Fibroblast of lung (primary cell): ENCODE measurements at regions not wholly inside any gene's neighbourhood (a gene's known extent, or its start where the extent isn't known, plus 50 kb on each side); places are given as distances from the start of the nearest gene placed in this dataset.
"Not testable (repeated sequence)": the region's sequence is repeated elsewhere in the genome, so short reads cannot be mapped to it uniquely, and the experiment has no call there.

Source experiments
- DNase-seq, 2 donors: peaks; one replicate each; pipeline versions ENCODE4 v3.0.0 to v3.0.0-alpha.2; 2010; ENCODE audit warnings: low read depth in 2 of 2
- H2AFZ ChIP-seq: 2 replicates; pipeline ENCODE4 v1.5.1; 2012; ENCODE audit warnings: low read length, control low read depth, inconsistent platforms
- H3K27ac ChIP-seq: 2 replicates; pipeline ENCODE4 v1.5.1; 2011; ENCODE audit warnings: low read length, control low read depth; ENCODE audit not compliant: insufficient read depth
- H3K27me3 ChIP-seq: 2 replicates; pipeline ENCODE4 v1.5.1; 2011; ENCODE audit warnings: mild to moderate bottlenecking, low read length; ENCODE audit not compliant: control insufficient read depth, insufficient read depth
- H3K36me3 ChIP-seq: 2 replicates; pipeline ENCODE4 v1.5.1; 2011; ENCODE audit warnings: low read length; ENCODE audit not compliant: control insufficient read depth, insufficient read depth
- H3K4me1 ChIP-seq: 2 replicates; pipeline ENCODE4 v1.5.1; 2011; ENCODE audit warnings: low read length; ENCODE audit not compliant: control insufficient read depth, insufficient read depth; ENCODE audit errors: extremely low read depth
- H3K4me2 ChIP-seq: 2 replicates; pipeline ENCODE4 v1.5.1; 2011; ENCODE audit warnings: low read length, control low read depth; ENCODE audit not compliant: insufficient read depth; ENCODE audit errors: extremely low read depth
- H3K4me3 ChIP-seq, 4 experiments: fragments of 200-600 bp in 1 of 4; sonication (generic) in 1 of 4; replicated peaks in 1 of 4; 2 replicates each; pipeline ENCODE4 v1.5.1; 2011 to 2016; ENCODE audit warnings: low read length in 4 of 4, low read depth in 3 of 4, mild to moderate bottlenecking in 3 of 4, control low read depth in 2 of 4, inconsistent platforms in 1 of 4, mixed read lengths in 1 of 4; ENCODE audit not compliant: insufficient read depth in 1 of 4; ENCODE audit errors: control extremely low read depth in 1 of 4
- H3K79me2 ChIP-seq: 2 replicates; pipeline ENCODE4 v1.5.1; 2012; ENCODE audit warnings: mild to moderate bottlenecking, low read length, inconsistent platforms; ENCODE audit not compliant: control insufficient read depth, insufficient read depth
- H3K9ac ChIP-seq: 2 replicates; pipeline ENCODE4 v1.5.1; 2011; ENCODE audit warnings: mild to moderate bottlenecking, low read length, control low read depth; ENCODE audit not compliant: insufficient read depth
- H3K9me3 ChIP-seq: 2 replicates; pipeline ENCODE4 v1.5.1; 2012; ENCODE audit warnings: low read depth, low read length; ENCODE audit not compliant: control insufficient read depth, insufficient read depth
- H4K20me1 ChIP-seq: 2 replicates; pipeline ENCODE4 v1.5.1; 2011; ENCODE audit warnings: low read length; ENCODE audit not compliant: control insufficient read depth, insufficient read depth; ENCODE audit errors: extremely low read depth

GRCh38 chr9:66785603-66786002 lies 114.9 kb upstream of the ZNF658 start:
- not testable (repeated sequence) for H3K9me3 ChIP-seq, H3K4me3 ChIP-seq, H3K27ac ChIP-seq, H3K4me1 ChIP-seq, H3K9ac ChIP-seq, H4K20me1 ChIP-seq, H3K4me2 ChIP-seq, H3K36me3 ChIP-seq, H3K79me2 ChIP-seq, H2AFZ ChIP-seq, DNase-seq, H3K27me3 ChIP-seq

- not testable (repeated sequence) for H3K4me3 ChIP-seq, H4K20me1 ChIP-seq, DNase-seq, H3K4me2 ChIP-seq, H3K79me2 ChIP-seq, H2AFZ ChIP-seq, H3K27me3 ChIP-seq, H3K9ac ChIP-seq, H3K9me3 ChIP-seq, H3K27ac ChIP-seq, H3K4me1 ChIP-seq, H3K36me3 ChIP-seq
Observed at GRCh38 chr9:66791092-66791750, 109.3 kb upstream of the ZNF658 start.

GRCh38 chr9:66794769-66795168 lies 105.8 kb upstream of the ZNF658 start:
- not testable (repeated sequence) for H3K9me3 ChIP-seq, H3K36me3 ChIP-seq, H3K4me3 ChIP-seq, H3K27me3 ChIP-seq, H2AFZ ChIP-seq, H3K4me1 ChIP-seq, H3K4me2 ChIP-seq, DNase-seq, H3K79me2 ChIP-seq, H3K9ac ChIP-seq, H3K27ac ChIP-seq, H4K20me1 ChIP-seq

GRCh38 chr9:66795723-66796503 lies 104.6 kb upstream of the ZNF658 start:
- H3K27me3 ChIP-seq, DNase-seq, H3K4me1 ChIP-seq, H3K36me3 ChIP-seq, H4K20me1 ChIP-seq, H3K9ac ChIP-seq, H3K27ac ChIP-seq, H3K4me3 ChIP-seq, H2AFZ ChIP-seq, H3K4me2 ChIP-seq, H3K9me3 ChIP-seq, H3K79me2 ChIP-seq: not testable (repeated sequence)

DNA sequence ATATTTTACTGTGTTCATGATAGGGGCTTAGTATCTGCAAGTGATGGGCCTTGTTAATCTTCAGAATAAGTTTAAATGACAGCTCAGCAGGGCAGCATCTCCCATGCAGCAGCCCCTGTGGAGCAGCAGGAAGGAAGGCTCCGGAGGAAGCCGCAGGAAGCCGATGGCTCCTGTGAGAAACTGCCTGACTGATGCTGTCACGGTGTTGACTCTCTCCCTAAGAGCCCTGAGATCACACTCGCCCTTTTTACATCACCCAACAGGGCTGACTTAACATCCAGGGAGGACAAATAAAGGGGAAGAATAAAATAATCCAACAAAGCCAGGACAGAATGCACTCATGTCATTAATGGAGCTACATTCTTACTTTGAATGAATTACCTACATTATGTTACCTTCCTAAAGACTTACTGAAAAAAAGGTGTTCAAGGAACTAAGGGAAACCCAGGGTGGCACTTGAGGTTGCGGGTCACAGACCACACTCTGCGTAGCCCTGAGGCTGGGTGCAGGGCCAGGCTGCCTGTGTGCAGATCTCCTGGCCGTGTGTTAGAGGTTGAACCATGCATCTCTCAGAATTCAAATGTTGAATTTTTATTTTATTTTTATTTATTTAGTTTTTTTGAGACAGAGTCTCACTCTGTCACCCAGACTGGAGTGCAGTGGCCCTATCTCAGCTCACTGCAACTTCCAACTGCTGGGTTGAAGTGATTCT lies 102.5 kb upstream of the ZNF658 start:
- not testable (repeated sequence) for H3K79me2 ChIP-seq, H2AFZ ChIP-seq, H3K4me1 ChIP-seq, H4K20me1 ChIP-seq, H3K9me3 ChIP-seq, H3K4me3 ChIP-seq, H3K4me2 ChIP-seq, H3K27me3 ChIP-seq, H3K27ac ChIP-seq, H3K36me3 ChIP-seq, H3K9ac ChIP-seq
- peak in 1 of 2 donors; percentile 49 for DNase-seq

DNA sequence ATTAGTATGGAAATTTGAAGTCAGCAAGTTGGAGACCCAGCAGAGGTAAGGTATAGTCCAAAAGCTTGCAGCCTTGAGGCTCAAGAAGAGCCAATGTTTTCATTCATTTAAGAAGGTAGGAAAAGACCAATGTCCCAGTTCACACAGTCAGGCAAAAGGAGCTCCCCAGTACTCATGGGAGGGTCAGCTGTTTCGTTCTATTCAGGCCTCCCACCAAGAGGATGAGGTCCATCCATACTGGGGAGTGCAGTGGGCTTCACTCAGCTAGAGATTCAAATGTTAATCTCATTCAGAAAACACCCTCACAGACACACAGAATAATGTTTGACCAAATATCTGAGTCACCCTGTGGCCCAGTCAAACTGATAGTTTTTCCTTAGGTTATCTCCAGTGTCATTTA lies 96.9 kb upstream of the ZNF658 start:
- not testable (repeated sequence) for H3K79me2 ChIP-seq, H3K9ac ChIP-seq, DNase-seq, H4K20me1 ChIP-seq, H3K36me3 ChIP-seq, H3K27ac ChIP-seq, H3K9me3 ChIP-seq, H3K4me1 ChIP-seq, H3K4me2 ChIP-seq, H3K27me3 ChIP-seq, H2AFZ ChIP-seq, H3K4me3 ChIP-seq
